Stimulated activated CD4-positive, alpha-beta T cell treated with anti-CD3 and anti-CD28 coated beads, Interleukin-15, amount 100 ng/mL, for 48 hours (primary cell): ENCODE measurements at regions not wholly inside any gene's neighbourhood (a gene's known extent, or its start where the extent isn't known, plus 50 kb on each side); places are given as distances from the start of the nearest gene placed in this dataset.

Experiments used
- DNase-seq, 2 donors: peaks; one replicate each; pipeline ENCODE4 v3.0.0-alpha.2; 2020; ENCODE audit warnings: low read depth in 2 of 2

GRCh38 chr1:8267307-8267706, 50.6 kb upstream of the SLC45A1 start:
- DNase-seq, result no peak

DNA sequence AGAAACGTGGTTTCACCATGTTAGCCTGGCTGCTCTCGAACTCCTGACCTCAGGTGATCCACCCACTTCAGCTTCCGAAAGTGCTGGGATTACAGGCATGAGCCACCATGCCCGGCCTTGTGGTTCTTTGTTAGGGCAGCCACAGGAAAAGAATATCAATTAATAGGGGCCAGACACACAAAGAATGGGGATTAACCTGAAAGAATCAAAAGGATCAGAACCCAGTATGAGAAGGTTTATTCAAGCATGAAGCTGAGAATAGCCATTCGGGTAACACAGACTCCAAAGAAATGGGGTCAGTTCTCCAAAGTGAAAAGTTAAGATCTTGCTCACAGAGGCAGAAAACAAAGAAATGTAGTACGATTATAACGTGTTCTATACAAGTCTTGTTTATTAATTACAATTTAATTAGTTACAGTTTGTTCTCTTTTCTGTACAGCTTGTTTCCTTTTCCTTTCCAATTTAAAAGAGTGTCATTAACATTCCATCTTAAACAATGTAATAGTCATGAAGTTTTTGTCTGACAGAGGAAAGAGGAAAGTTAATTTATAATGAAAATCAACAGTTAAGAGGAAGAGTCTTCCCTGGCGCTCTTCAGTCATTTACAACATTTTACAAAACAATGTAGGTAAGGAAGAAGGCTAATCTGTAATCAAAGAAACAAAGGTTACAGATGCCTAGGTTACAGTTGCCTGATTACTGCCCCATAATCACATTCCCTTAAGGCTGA, 51.3 kb upstream of the SLC45A1 start:
- DNase-seq, result no peak

GRCh38 chr1:8263791-8264190, 54.1 kb upstream of the SLC45A1 start:
- no peak for DNase-seq

- DNase-seq, result no peak
These were observed 56.5 kb upstream of the SLC45A1 start for GRCh38 chr1:8261398-8261762.

DNA sequence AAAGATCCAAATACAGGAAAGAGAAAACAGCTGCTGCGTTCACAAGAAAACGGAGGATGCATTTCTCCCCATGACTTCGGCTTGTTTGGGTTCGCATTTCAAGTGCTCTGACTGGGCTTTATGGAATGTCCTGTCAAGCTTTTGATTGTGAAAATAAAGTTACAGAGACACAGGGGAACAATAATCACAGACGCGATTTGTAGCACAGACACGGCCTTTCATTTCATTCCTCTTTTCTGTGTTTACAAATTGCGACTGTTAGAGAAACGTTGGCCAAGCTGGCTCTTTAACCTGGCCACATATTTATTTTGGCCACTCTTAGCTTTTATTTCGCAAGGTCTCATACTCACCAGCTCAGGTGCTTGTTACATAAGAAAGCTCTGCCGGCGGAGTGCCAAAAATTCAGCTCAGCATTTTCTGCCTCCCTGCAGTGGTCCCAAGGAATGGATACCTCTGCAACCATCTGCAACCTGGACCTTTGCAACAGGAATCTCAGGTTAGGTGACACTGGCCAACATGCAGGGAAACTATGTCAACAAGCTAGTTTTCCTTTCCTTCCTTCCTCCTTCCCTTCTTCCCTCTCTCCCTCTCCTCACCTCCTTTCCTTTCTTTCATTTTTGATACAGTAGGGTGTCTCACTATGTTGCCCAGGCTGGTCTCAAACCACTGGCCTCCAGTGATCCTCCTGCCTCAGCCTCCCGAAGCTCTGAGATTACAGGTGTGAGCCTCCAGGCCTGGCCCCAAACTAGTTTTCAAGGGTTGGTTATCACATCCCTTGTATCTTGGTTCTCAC, 58.2 kb upstream of the SLC45A1 start:
- DNase-seq, result no peak

DNA sequence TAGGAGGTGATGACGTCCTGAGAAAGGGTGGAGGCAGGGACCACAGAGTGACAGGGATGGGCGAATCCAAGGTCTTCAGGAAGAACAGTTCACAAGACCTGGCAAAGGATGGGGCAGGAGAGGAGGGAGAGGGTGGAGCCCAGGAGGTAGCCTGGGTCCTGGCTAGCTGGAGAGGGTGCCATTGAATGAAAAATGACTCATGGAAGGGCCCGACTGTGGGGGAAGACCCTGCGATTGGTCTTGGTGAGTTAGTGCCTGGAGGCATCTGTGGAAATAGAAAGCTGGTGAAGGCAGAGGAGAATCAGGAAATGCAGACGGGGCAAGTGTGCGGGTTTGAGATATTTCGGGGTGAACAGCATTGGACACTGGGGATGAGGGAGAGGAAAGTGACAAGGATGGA, 60.3 kb upstream of the SLC45A1 start:
- DNase-seq, result no peak

DNA sequence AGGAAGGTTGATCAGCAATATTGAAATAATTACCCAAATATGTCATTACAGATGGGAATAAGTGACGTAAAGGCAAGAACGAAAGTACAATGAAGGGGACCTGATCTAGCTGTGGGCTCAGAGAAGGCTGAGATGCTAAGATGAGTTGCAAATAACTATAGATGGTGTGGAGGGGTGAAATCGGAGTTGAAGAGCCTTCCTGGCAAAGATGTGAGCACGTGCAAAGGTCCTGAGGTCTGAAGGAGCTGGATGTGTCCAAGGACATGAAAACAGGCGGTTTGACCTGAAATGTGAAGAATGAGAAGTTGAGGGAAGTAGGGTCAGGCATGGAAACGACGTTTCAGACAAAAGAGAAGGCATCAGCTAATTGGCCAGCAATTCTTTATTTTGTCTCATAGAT, 61.6 kb upstream of the SLC45A1 start:
- no peak for DNase-seq

DNA sequence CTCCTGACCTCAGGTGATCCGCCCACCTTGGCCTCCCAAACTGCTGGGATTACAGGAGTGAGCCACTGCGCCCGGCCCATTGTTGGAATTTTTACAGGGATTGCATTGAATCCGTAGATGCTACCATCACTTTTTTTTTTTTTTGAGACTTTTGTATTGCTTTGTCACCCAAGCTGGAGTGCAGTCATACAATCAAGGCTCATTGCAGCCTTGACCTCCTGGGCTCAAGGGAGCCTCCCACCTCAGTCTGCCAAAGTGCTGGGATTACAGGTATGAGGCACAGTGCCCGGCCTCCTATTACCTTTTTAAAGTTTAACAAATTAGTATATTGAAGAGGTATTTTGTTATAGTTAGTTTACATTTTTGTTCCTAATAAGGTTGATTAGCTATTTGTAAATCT, 62.2 kb upstream of the SLC45A1 start:
- DNase-seq, result no peak

DNA sequence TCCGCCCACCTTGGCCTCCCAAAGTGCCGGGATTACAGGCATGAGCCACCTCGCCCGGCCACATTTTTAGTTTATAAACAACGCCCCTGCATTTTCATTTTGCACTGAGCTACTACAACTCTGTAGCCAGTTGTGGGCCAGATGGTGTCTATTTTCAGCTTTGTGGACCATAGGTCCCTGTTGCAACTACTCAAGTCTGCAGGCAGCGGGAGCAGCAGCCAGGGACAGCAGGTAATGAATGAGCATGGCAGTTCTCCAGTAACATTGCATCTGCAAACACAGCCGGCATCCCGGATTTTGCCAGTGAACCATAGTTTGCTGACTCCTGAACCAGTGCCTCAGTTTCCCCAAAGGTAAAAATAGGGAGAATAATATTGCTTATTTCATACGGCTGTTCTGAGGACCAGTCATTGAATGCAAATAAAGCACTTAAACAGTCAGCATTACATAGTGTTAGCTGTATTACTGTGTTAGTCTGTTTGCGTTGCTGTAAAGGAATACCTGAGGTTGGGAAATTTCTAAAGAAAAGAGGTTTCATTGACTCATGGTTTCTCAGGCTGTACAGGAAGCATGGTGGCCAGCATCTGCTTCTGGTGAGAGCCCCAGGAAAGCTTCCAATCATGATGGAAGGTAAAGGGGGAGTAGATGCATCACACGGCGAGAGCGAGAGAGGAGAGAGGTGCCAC, 65.5 kb upstream of the SLC45A1 start:
- no peak for DNase-seq

- no peak for DNase-seq
These were observed 66.3 kb upstream of the SLC45A1 start for GRCh38 chr1:8251635-8252034.

DNA sequence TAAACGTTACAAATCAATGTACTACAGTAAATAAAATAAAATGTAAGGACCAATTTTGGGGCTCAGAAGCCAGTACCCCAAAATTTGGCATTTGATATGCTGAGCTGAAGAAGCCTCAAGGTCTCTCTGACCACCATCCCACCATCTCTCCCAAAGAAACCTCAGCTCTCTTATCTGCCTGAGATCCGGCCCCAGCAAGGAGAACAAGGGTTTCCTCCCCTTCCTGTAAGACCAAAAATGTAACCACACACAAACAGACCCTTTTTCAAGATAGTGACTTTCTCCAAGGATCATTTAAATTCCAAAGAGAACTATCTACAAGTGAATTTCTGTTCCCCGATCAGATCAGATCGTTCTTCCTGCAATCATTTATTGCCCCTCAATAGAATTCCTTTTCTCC, 68.1 kb upstream of the SLC45A1 start:
- no peak for DNase-seq

- no peak for DNase-seq
These were observed 70.0 kb upstream of the SLC45A1 start for GRCh38 chr1:8247811-8248436.

DNA sequence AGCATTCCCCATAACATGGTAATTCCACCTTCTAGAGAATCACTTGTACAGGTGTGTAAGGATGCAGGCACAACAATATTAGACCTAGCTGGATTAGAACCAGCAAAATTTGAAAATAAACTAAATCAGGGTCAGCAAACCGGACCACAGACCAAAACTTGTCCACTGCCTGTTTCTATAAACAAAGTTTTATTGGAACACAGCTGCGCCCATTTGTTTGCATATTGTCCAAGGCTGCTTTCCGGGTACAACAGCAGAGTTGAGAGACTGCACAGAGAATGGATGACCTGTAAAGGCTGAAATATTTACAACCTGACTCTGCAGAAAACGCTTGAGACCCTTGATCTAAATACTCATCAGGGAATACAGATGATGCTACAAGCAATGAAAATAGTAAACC, 73.6 kb upstream of the SLC45A1 start:
- no peak for DNase-seq

- DNase-seq, result no peak
These were observed 75.4 kb upstream of the SLC45A1 start for GRCh38 chr1:8242498-8242897.

- DNase-seq, result no peak
These were observed 76.4 kb upstream of the SLC45A1 start for GRCh38 chr1:8241417-8242014.

GRCh38 chr1:8239306-8240023, 78.4 kb upstream of the SLC45A1 start:
- no peak for DNase-seq

- no peak for DNase-seq
These were observed 78.9 kb upstream of the SLC45A1 start for GRCh38 chr1:8239039-8239305.

DNA sequence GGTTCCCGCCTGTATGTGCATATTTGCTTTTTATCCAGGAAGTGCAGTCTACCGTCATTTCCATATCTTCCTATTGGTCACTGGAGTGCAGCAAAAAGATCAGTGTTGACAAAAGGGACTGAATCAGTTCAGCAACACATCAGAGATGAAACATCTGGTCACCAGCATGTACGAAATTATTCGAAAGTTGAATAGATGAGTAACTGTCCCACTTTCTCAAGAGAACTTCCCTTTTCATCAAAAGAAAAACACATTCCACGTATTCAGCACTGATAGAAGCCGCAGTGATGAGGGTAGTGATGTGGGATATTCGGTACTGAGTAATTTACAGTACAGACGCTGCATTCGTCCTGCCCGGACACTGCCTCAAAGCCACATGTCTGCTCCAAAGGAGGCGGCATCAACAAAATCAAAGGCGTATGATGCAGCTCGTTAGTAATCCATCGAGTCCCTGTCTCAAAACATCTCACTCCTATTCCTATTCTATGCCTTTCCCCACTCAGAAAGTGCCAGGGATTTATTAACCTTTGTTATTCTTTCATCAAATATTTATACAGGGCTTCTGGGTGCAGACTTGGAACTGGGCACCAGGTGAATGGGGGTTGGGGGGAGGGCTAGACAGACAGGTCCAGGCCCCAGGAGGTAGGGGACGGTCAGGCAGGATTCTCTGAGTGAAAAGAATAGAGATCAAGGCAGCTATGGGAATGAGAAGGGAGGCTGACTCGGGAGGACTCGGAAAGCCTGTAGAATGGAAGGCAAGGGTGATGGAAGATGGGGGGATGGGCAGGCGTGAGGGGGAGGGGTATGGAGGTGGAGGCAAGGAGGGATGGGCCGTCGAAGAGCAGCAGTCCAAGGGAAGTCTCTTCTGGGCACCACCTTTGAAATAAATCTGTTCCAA, 79.5 kb upstream of the SLC45A1 start:
- no peak for DNase-seq

DNA sequence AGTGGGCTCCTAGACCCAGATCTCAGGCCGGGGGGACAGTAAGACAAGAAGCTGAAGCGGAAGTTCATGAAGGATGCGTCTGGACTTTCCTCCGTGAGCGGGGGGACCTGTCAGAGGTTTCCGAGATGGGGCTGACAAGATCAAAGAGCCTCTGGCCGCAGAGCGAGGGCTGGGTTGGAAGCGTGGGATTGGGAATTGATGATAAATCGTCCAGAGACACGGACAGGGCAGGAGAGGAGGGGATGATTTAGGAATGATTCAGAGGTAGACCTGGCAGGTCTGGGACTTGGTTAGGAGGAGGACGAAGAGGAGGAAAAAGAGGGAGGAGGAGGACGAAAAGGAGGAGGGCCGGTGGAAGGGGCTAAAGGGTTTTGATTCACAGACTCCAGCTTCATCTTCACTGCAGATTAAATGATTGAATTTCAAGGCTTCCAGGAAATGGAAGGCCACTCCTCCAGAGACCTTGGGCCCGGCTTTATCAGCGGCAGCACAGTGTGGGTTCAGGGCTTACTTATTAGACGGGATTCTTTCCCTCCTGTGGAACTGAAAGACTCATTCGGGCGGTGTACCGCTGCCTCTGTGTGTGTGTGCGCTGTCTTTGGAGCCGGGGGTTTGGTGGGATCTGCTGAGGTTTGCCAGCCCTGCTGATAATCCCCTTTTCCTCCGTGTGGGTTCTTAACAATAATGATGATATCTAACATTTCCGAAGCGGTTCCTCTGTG, 85.7 kb upstream of the SLC45A1 start:
- no peak for DNase-seq

- no peak for DNase-seq
These were observed 87.7 kb upstream of the SLC45A1 start for GRCh38 chr1:8230292-8230621.
